ENCODE measurements at regions not wholly inside any gene's neighbourhood (a gene's known extent, or its start where the extent isn't known, plus 50 kb on each side); places are given as distances from the start of the nearest gene placed in this dataset.

DNA sequence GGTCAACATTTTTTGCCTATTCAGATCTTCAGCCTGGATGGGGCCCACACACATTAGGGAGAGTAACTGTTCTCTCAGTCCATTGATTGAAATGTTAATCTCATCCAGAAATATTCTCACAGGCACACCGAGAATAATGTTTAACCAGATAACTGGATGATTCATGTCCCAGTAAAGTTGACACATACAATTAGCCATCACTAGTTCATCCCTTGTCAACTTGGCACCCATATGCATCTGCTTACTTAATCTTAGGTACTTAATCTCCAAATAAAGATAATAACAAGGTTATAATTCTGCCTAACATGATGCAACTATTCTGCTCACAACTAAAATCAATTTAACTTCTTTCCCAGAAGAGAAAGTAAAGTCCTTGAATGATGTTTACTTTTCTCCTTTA, 502.6 kb downstream of the ADRA2A start:
- Histone ChIP-seq H3K36me3 (ENCODE audit: control insufficient read depth, insufficient read depth, low read length) (no peaks in the 10 kb centered on the region), H2AK9ac (replicated peaks; ENCODE audit: low read depth, low read length, poor library complexity) (no peak overlapping the region), H2BK20ac (ENCODE audit: low read depth, low read length) (no peak overlapping the region), H3K79me1 (ENCODE audit: low read depth in 1 of 2, low read length in 2 of 2) (no peaks in the 10 kb centered on the region), H3K9ac (ENCODE audit: low read depth, low read length) (no peak overlapping the region), H3K4me2 (ENCODE audit: low read depth, low read length) (no peak overlapping the region), H2BK5ac (ENCODE audit: low read depth, low read length, poor library complexity, severe bottlenecking) (no peak overlapping the region), H3K14ac (replicated peaks; ENCODE audit: low read depth, low read length) (no peak overlapping the region), H3K9me3 (ENCODE audit: control insufficient read depth, insufficient read depth, low read length) (peaks cover 14% of the 10 kb centered on the region; the same call in 1 of the 2 replicates), H3K23ac (ENCODE audit: low read depth, low read length) (no peak overlapping the region), H4K20me1 (ENCODE audit: insufficient read depth, low read length) (no peaks in the 10 kb centered on the region), H3K4me1 (ENCODE audit: control insufficient read depth, insufficient read depth, low read length) (no peaks in the 10 kb centered on the region), H3K4me3 (ENCODE audit: insufficient read depth, low read depth, low read length) (no peak overlapping the region), H3K27ac (ENCODE audit: insufficient read depth, low read length) (no peak overlapping the region), H2BK15ac (ENCODE audit: low read depth, low read length) (no peak overlapping the region), H2BK120ac (ENCODE audit: low read depth, low read length) (no peak overlapping the region), H2AFZ (replicated peaks; ENCODE audit: low read length, poor library complexity) (no peak overlapping the region), H3K27me3 (ENCODE audit: control insufficient read depth, insufficient read depth, low read length) (no peaks in the 10 kb centered on the region), H2AK5ac (ENCODE audit: low read depth, low read length) (no peak overlapping the region), H4K5ac (ENCODE audit: low read depth, low read length) (no peak overlapping the region), H3K9me1 (ENCODE audit: insufficient read depth, low read length) (no peaks in the 10 kb centered on the region), H3K4ac (ENCODE audit: low read depth, low read length) (no peak overlapping the region), H3K56ac (ENCODE audit: extremely low read depth, insufficient read depth, low read length) (no peak overlapping the region), H4K91ac (ENCODE audit: insufficient read depth, low read depth, low read length) (no peak overlapping the region), H3K18ac (ENCODE audit: low read depth, low read length) (no peak overlapping the region), H4K8ac (ENCODE audit: low read depth in 2 of 2, low read length in 2 of 2) (no peak overlapping the region)
- no TSS peak for BruUV-seq (replicated peaks)
- dilution Hi-C loops (cut with HindIII; ENCODE audit: low sequenced_read_pairs, unreplicated experiment), result no loop called here
- POLR2A ChIA-PET (ENCODE audit: unreplicated experiment), result no interaction called here
- intact Hi-C loops (cut with micrococcal nuclease), result no loop called here
- TF ChIP-seq, protein P1, sequence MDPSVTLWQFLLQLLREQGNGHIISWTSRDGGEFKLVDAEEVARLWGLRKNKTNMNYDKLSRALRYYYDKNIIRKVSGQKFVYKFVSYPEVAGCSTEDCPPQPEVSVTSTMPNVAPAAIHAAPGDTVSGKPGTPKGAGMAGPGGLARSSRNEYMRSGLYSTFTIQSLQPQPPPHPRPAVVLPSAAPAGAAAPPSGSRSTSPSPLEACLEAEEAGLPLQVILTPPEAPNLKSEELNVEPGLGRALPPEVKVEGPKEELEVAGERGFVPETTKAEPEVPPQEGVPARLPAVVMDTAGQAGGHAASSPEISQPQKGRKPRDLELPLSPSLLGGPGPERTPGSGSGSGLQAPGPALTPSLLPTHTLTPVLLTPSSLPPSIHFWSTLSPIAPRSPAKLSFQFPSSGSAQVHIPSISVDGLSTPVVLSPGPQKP (IDR thresholded peaks at IDR 0.05; ENCODE audit: borderline replicate concordance, low read depth, low read length), result no peak
- no peak for TF ChIP-seq RAD21 (IDR thresholded peaks at IDR 0.05; ENCODE audit: low read length)
- TF ChIP-seq CEBPB (IDR thresholded peaks at IDR 0.05; ENCODE audit: low read depth, low read length), result no peak
- TF ChIP-seq, protein P2, sequence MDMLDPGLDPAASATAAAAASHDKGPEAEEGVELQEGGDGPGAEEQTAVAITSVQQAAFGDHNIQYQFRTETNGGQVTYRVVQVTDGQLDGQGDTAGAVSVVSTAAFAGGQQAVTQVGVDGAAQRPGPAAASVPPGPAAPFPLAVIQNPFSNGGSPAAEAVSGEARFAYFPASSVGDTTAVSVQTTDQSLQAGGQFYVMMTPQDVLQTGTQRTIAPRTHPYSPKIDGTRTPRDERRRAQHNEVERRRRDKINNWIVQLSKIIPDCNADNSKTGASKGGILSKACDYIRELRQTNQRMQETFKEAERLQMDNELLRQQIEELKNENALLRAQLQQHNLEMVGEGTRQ (IDR thresholded peaks at IDR 0.05; ENCODE audit: low read depth, low read length), result no peak
- no peak for TF ChIP-seq FOS (IDR thresholded peaks at IDR 0.05; ENCODE audit: low read depth, low read length)
- no peak for TF ChIP-seq CHD1 (IDR thresholded peaks at IDR 0.05; ENCODE audit: low read depth, low read length)
- no peak for TF ChIP-seq POLR2A (IDR thresholded peaks at IDR 0.05; ENCODE audit: low read depth, low read length)
- TF ChIP-seq, protein P3, sequence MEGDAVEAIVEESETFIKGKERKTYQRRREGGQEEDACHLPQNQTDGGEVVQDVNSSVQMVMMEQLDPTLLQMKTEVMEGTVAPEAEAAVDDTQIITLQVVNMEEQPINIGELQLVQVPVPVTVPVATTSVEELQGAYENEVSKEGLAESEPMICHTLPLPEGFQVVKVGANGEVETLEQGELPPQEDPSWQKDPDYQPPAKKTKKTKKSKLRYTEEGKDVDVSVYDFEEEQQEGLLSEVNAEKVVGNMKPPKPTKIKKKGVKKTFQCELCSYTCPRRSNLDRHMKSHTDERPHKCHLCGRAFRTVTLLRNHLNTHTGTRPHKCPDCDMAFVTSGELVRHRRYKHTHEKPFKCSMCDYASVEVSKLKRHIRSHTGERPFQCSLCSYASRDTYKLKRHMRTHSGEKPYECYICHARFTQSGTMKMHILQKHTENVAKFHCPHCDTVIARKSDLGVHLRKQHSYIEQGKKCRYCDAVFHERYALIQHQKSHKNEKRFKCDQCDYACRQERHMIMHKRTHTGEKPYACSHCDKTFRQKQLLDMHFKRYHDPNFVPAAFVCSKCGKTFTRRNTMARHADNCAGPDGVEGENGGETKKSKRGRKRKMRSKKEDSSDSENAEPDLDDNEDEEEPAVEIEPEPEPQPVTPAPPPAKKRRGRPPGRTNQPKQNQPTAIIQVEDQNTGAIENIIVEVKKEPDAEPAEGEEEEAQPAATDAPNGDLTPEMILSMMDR (conservative IDR thresholded peaks at IDR 0.05; ENCODE audit: low read depth, low read length), result no peak
- TF ChIP-seq BHLHE40 (IDR thresholded peaks at IDR 0.05; ENCODE audit: low read depth, low read length), result no peak
- TF ChIP-seq RFX5 (IDR thresholded peaks at IDR 0.05; ENCODE audit: low read depth, low read length), result no peak
- no peak for TF ChIP-seq NFE2L2 (IDR thresholded peaks at IDR 0.05; ENCODE audit: low read depth, low read length)
- no peak for TF ChIP-seq MAFK (IDR thresholded peaks at IDR 0.05; ENCODE audit: low read depth, low read length)
- no peak for TF ChIP-seq MXI1 (IDR thresholded peaks at IDR 0.05; ENCODE audit: borderline replicate concordance, low read depth, low read length)
- TF ChIP-seq SMC3 (IDR thresholded peaks at IDR 0.05; ENCODE audit: low read depth, low read length), result no peak
- DNase-seq (no peak), ATAC-seq (ENCODE audit: low read depth) (no peak)
- in situ Hi-C loops (cut with MboI; ENCODE audit: low sequenced_read_pairs), result no loop called here
- 43% methylated on average over 1 of the region's 1 CpG; no CpG with 5 or more reads in 1 of the 2 experiments for WGBS, 2 experiments (ENCODE audit: extremely low coverage in 2 of 2, insufficient read length in 1 of 2)
- CTCF ChIA-PET, result no interaction called here
